ENCODE measurements at regions not wholly inside any gene's neighbourhood (a gene's known extent, or its start where the extent isn't known, plus 50 kb on each side); places are given as distances from the start of the nearest gene placed in this dataset.

GRCh38 chr9:73056245-73056644, 95.4 kb upstream of the ANXA1 start:
- ChIA-PET CTCF (interaction anchor here (0.7 kb wide), 1 partner anchor 8 kb away, joined by 3 read pairs; no protein-coding TSS in a partner anchor), POLR2A (no interaction called here)
- no peak overlapping the region for H3K4me3 ChIP-seq (ENCODE audit: low read depth, low read length)
- no peak for TF ChIP-seq CTCF (IDR thresholded peaks at IDR 0.05; ENCODE audit: insufficient read depth, low read depth, low read length)
- no peaks in the 10 kb centered on the region for H3K27me3 ChIP-seq (ENCODE audit: control insufficient read depth, insufficient read depth, low read length)
- H3K36me3 ChIP-seq (ENCODE audit: control insufficient read depth, insufficient read depth, low read length), result no peaks in the 10 kb centered on the region
- DNase-seq (ENCODE audit: low read depth), result no peak

- Histone ChIP-seq H3K27me3 (ENCODE audit: control insufficient read depth, insufficient read depth, low read length) (no peaks in the 10 kb centered on the region), H3K4me3 (ENCODE audit: low read depth, low read length) (no peak overlapping the region), H3K36me3 (ENCODE audit: control insufficient read depth, insufficient read depth, low read length) (no peaks in the 10 kb centered on the region)
- POLR2A ChIA-PET, result no interaction called here
- DNase-seq (ENCODE audit: low read depth), result no peak
- TF ChIP-seq CTCF (IDR thresholded peaks at IDR 0.05; ENCODE audit: insufficient read depth, low read depth, low read length), result no peak
- CTCF ChIA-PET, result interaction anchor here (1.4 kb wide), 1 partner anchor 16 kb away, joined by 7 read pairs; no protein-coding TSS in a partner anchor
These were observed 97.6 kb upstream of the ANXA1 start for GRCh38 chr9:73054091-73054490.

- no peak for DNase-seq (ENCODE audit: low read depth)
- ChIA-PET CTCF (interaction anchor here (1.4 kb wide), 1 partner anchor 17 kb away, joined by 7 read pairs; no protein-coding TSS in a partner anchor), POLR2A (no interaction called here)
- Histone ChIP-seq H3K27me3 (ENCODE audit: control insufficient read depth, insufficient read depth, low read length) (no peaks in the 10 kb centered on the region), H3K4me3 (ENCODE audit: low read depth, low read length) (no peak overlapping the region), H3K36me3 (ENCODE audit: control insufficient read depth, insufficient read depth, low read length) (no peaks in the 10 kb centered on the region)
- TF ChIP-seq CTCF (IDR thresholded peaks at IDR 0.05; ENCODE audit: insufficient read depth, low read depth, low read length), result no peak
These were observed 98.1 kb upstream of the ANXA1 start for GRCh38 chr9:73053543-73053942.

GRCh38 chr9:73050887-73051550, 98.2 kb upstream of the ALDH1A1 start:
- no peak for DNase-seq (ENCODE audit: low read depth)
- H3K4me3 ChIP-seq (ENCODE audit: low read depth, low read length), result no peak overlapping the region
- POLR2A ChIA-PET, result interaction anchor here (1.0 to 1.4 kb wide), 2 partner anchors 10 to 22 kb away, joined by 7 to 11 read pairs; no protein-coding TSS in a partner anchor
- H3K27me3 ChIP-seq (ENCODE audit: control insufficient read depth, insufficient read depth, low read length), result no peaks in the 10 kb centered on the region
- H3K36me3 ChIP-seq (ENCODE audit: control insufficient read depth, insufficient read depth, low read length), result no peaks in the 10 kb centered on the region
- CTCF ChIA-PET, result interaction anchor here (0.6 to 2.6 kb wide), 5 partner anchors 10 to 179 kb away, joined by 3 to 8 read pairs (median 4); no protein-coding TSS in a partner anchor
- no peak for TF ChIP-seq CTCF (IDR thresholded peaks at IDR 0.05; ENCODE audit: insufficient read depth, low read depth, low read length)

GRCh38 chr9:73050065-73050816, 97.4 kb upstream of the ALDH1A1 start:
- no peaks in the 10 kb centered on the region for H3K36me3 ChIP-seq (ENCODE audit: control insufficient read depth, insufficient read depth, low read length)
- ChIA-PET POLR2A (interaction anchor here (0.5 to 1.4 kb wide), 3 partner anchors 11 to 23 kb away, joined by 3 to 11 read pairs (median 7); no protein-coding TSS in a partner anchor), CTCF (interaction anchor here (1.0 to 2.6 kb wide), 4 partner anchors 11 to 178 kb away, joined by 3 to 8 read pairs (median 4); no protein-coding TSS in a partner anchor)
- TF ChIP-seq CTCF (IDR thresholded peaks at IDR 0.05; ENCODE audit: insufficient read depth, low read depth, low read length), result peak; percentile 52
- peak; percentile 93 for DNase-seq (ENCODE audit: low read depth)
- H3K27me3 ChIP-seq (ENCODE audit: control insufficient read depth, insufficient read depth, low read length), result no peaks in the 10 kb centered on the region
- H3K4me3 ChIP-seq (ENCODE audit: low read depth, low read length), result no peak overlapping the region

All from BJ (cell line).